ENCODE measurements at regions not wholly inside any gene's neighbourhood (a gene's known extent, or its start where the extent isn't known, plus 50 kb on each side); places are given as distances from the start of the nearest gene placed in this dataset.
A peak's percentile ranks its signal among the peaks of the same experiment; 100 is the strongest.

DNA sequence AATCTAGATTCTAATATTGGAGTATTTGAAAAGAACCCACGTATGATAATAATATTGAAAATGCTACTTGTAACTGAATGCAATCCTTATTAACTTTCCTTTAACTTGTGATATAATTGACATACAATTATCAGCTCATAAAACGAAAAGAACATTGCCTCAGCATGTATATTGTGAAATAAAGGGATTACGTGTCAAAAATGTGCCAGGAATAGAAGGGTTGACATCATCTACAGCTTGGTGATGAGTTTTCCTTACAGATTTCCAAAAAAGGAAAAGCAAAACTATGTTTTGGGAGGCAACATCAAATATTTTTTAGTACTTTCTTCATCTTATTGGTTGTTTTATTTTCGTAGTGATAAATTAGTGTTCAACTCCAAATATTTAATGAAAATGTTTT is 266.0 kb upstream of the PTGER4 start:
- DNase-seq, result no peak

DNA sequence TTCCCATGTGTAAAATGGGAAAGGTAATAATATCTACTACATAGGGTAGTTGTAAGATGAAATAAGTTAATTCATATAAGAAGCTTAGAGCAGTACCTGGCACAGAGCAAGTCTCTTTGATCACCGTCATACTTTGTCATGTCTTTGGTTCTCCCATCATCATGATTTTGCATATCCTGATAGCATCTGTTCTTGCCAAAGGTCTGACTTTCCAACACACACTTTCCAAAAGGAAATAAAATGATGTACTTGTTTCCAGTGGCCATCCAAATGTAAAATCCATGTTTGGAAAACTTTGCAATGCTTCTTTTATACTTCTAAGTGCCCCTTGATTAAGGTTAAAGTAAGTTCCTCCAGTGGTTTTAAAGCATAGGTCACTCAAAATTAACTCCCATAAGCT is 266.9 kb upstream of the PTGER4 start:
- no peak for DNase-seq

GRCh38 chr5:40410964-40411635 is 268.6 kb upstream of the PTGER4 start:
- no peak for DNase-seq

- DNase-seq, result peak in 4 of 5 experiments; percentile 39 to 97 (median 76)
Measured at GRCh38 chr5:40410231-40410861, 269.4 kb upstream of the PTGER4 start.

DNA sequence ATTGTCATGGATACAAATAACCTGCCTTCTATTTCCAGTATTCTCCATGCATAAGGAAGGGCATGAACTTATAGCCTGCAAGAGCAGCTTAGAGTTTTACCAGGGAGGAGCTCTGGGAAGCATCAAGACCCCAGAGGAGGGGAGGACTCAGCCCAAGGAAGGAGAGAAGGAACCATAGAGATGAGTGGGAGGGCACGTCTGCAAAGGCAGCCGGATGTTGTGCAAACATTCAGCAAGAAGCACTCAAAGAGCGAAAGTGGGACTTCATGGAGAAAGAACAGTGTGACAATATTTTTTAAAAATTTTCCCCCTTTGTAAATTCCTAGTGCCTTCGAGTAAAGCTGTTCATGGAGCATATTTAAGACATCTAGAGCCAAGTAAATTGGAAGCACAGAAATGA is 270.1 kb upstream of the PTGER4 start:
- DNase-seq, result peak in 3 of 5 experiments; percentile 23 to 89 (median 57)

DNA sequence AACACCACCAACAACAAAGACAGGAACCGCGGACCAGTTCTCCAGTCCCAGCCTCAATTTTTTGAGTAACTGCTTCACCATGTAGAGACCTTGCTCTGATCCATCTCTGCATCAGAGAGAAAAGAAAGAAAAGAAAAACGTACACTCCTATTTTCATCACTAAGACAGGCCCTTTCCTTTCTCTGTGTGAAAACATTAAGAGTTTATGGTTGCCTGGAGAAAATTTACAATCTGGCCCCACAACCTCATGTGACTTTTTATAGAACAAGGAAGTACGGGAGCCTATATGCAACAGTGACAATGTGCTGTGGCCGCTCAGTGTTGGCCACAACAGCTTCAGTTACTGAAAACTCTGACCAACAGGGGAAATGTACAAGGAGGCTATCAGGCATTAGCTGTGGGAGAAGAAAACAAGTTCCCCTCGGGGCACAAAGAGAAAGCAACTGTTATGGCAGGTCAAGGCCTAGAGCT is 272.9 kb upstream of the PTGER4 start:
- peak in 1 of 5 experiments; percentile 82 for DNase-seq

DNA sequence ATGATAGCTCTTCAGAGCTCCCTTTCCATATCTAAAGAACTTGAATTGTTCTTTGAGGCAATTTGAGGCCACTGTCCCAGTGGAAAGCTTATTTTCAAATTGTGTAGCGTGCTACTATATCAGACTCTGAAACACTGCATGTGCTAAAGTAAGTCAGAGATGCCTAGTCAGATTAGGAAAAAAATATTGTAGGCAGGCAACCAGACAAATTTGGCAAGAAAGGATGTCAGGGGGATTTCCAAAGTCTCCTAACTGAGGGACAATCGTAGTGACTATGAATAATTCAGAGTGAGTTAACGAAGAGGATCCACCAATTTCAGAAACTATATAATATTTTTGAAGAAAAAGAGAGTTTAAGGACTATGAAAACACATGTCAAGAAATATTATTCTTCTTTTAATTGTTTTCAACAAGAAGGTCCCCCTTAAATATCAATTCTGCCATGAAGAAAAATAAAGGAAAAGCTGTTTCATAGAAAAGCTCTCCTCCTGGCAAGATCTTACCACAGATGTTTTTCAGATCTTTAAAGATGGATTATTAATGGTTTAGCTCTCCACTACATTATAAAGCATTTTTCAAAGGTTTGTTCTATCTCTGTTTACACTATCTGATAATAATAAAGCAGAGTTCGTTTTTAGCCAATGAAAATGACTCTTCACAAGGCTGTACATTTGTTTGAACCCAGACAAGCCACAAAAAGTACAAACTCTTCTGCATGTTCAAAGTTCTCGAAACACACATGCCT is 273.5 kb upstream of the PTGER4 start:
- DNase-seq, result peak in 2 of 5 experiments; percentile 48 to 90

DNA sequence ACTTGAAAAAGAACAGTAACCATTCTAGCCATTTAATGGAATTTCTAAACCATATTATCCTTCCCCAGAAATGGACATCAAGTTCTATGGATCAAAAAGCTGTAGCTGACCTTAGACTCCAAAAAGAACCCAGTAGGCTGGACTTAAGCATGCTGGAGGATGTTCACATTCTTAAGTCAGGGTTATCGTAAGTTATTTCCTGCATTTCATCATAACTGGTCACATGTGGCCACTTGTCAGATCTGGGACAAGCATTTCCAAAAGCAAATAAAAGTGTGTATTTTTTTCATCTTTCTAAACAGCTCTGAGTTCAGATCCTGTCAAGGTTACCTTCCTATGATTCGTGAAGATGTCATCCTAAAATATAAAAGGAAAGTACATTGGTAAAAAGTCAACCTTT is 274.5 kb upstream of the PTGER4 start:
- no peak for DNase-seq

GRCh38 chr5:40404613-40405012 is 275.1 kb upstream of the PTGER4 start:
- DNase-seq, result peak in 2 of 5 experiments; percentile 42 to 89

GRCh38 chr5:40402007-40402364 is 277.7 kb upstream of the PTGER4 start:
- DNase-seq, result peak in 1 of 5 experiments; percentile 68

- DNase-seq, result no peak
Measured at GRCh38 chr5:40401284-40402006, 278.3 kb upstream of the PTGER4 start.

- no peak for DNase-seq
Measured at GRCh38 chr5:40400245-40400644, 279.5 kb upstream of the PTGER4 start.

DNA sequence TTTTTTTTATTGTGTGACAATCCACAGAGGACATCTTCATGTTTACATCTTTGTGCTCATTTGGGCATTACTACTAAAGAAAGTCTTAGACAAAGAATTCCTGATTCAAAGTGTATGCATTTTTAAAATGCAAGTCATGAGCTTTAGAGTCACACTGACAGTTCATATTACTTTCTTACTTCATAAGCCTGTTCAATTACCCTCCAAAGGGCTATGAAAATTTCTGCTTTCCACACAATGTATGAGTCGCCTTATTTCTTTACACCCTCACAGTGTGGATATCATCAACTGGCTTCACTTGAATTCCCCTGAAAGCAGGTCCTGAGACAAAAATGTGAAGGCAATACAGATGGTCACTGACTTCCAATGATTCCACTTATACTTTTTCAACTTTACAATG is 280.4 kb upstream of the PTGER4 start:
- no peak for DNase-seq

DNA sequence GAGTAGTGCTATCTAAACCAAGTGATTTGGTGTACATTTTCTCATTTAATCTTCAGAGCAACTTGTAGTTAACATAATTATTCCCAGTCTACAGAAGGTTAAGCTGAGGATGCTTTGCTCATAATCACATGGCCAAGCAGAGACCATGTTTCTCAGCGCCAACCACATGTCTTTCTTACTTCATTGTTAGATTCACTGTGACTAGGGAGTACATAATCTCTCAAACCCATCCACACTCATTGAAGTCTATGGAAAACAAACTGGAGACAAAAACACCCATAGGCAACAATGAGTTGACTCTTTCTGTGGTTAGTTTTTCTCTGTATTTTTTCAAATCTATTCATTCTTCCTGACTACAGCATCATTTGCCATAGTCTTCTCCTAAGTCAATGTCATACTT is 281.7 kb upstream of the PTGER4 start:
- DNase-seq, result no peak

GRCh38 chr5:40397091-40397490 is 282.6 kb upstream of the PTGER4 start:
- DNase-seq, result no peak

- DNase-seq, result no peak
Measured at GRCh38 chr5:40396317-40396716, 283.4 kb upstream of the PTGER4 start.

- DNase-seq, result no peak
Measured at GRCh38 chr5:40395251-40395650, 284.5 kb upstream of the PTGER4 start.

DNA sequence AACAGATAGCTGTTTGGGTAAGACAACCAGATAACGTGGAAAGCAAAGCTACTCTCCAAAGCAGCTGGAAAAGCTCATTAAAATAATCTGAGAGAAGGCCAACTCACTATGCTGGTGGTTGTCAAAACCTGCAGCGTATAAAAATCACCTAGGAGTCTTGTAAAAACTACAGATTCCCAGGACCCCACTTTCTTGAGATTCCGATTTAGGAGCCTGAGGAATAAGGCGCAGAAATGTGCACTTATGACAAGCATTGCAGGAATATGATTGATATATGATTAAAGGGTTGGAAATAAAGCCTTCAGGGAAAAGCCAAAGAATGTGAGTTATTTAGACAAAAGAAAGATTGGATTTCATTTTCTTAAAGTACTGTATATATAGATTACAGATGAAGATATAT is 285.0 kb upstream of the PTGER4 start:
- no peak for DNase-seq

DNA sequence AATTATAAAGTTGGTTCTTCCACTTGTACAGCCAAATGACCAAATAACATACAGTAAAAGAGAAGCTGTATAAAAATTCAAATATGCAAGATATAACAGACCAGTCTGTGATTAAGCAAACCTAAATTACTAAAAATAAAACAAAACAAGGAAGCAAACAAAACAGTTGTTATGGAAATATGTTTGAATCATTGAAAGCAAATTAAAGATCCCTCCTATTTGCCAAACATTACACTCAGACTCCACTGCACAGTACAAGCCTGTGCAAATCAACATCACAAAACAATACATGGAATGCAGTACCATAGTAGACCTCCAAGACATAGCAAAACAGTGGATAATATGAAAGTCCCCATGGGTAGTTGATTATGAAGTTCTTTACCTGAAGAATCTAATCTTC is 288.1 kb upstream of the PTGER4 start:
- no peak for DNase-seq

GRCh38 chr5:40390281-40391149 is 289.2 kb upstream of the PTGER4 start:
- DNase-seq, result peak in 2 of 5 experiments; percentile 34 to 91

DNA sequence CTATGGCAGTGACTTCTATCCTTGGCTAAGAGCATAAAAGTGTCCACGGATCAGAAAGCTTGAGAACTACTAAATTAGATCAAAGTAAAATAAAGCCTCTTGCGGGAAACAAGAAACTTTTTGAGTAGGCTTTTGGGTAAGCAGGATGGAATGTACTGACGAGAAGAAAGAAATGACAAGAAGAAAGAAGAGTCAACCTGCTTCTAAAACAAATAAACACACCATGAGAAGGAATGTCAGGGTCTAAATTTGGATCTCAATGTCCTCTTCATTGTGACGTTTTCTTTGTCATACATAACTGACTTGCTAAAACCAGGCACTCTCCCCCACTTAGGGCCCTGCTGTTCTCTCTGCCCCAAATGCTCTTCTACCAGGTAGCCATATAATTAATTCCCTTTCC is 290.1 kb upstream of the PTGER4 start:
- no peak for DNase-seq

DNA sequence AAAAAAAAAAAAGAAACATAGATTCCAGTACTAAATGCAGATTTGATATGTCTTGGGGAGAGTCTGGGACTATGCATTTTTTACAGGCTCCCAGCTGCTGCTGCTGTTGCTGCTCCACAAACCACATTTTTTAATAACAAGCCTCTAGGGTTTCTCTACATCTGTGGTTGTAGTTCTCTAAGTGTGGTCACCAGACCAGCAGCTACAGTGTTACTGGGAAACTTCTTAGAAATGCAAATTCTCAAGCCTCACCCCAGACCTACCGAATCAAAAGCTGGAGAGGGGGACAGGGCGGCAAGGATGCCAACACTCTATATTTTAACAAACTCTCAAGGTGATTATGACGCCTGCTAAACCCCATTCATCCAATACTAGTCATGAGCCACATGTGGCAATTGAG is 293.4 kb upstream of the PTGER4 start:
- DNase-seq, result peak in 2 of 5 experiments; percentile 30 to 96
